Ishikawa (cell line): ENCODE measurements at regions not wholly inside any gene's neighbourhood (a gene's known extent, or its start where the extent isn't known, plus 50 kb on each side); places are given as distances from the start of the nearest gene placed in this dataset.

Experiments
- CEBPB ChIP-seq: IDR thresholded peaks from 2 replicates; pipeline ENCODE4 v1.6.1; 2012
- EP300 ChIP-seq: IDR thresholded peaks from 2 replicates; pipeline ENCODE4 v1.6.1; 2012; ENCODE audit warnings: borderline replicate concordance
- FOXM1 ChIP-seq: IDR thresholded peaks from 2 replicates; pipeline ENCODE4 v1.6.1; 2012; ENCODE audit warnings: low read depth, borderline replicate concordance
- NFIC ChIP-seq: IDR thresholded peaks from 2 replicates; pipeline ENCODE4 v1.6.1; 2012
- RAD21 ChIP-seq: IDR thresholded peaks from 2 replicates; pipeline ENCODE4 v1.6.1; 2012; ENCODE audit warnings: low read depth
- TCF12 ChIP-seq: IDR thresholded peaks from 2 replicates; pipeline ENCODE4 v1.6.1; 2012; ENCODE audit warnings: low read depth
- TEAD4 ChIP-seq: IDR thresholded peaks from 2 replicates; pipeline ENCODE4 v1.6.1; 2012
- ZBTB7A ChIP-seq: IDR thresholded peaks from 2 replicates; pipeline ENCODE4 v1.6.1; 2012; ENCODE audit warnings: low read depth
- TF ChIP-seq, protein P1 (sequence below): IDR thresholded peaks from 2 replicates; pipeline ENCODE4 v1.6.1; 2012; ENCODE audit warnings: low read depth, mild to moderate bottlenecking
- TF ChIP-seq, protein P2 (sequence below): IDR thresholded peaks from 2 replicates; pipeline ENCODE4 v1.6.1; 2012
- TF ChIP-seq, protein P3 (sequence below): IDR thresholded peaks from 2 replicates; pipeline ENCODE4 v1.6.1; 2012

DNA sequence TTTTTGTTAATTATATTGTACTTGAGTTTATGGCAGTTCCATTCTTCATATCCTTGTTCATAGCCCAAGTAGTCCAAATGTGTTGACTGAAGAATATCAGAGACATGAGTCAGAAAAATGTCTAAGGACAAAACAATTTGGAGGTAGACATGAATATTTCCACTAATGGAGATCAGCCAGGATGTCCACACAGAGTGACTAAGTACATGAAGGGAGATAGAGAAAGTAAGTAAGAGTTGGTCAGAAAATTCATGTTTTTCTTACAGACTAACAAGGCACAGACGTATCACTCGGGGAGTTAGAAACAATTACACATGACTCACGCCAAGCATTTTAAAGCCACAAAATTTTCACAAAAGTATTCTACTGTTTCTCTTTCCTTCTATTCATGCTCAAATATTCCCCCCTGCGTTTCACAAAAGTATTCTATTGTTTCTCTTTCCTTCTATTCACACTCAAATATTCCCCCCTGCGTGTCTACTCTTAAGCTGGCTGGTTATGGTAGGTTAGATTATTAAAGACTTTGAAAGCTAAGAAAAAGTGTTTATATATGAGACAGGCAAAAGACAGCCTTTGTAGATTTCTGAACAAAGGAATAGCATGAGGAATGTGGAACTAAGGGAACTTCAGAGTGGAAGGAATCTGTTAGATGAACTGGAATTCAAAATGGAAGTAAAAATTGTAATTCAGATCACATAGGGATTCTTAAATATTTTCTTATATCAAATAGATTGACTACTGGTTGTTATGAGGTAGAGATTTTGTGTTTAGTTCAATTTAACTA is 648.7 kb upstream of the CCDC54 start:
- TF ChIP-seq, protein P1, sequence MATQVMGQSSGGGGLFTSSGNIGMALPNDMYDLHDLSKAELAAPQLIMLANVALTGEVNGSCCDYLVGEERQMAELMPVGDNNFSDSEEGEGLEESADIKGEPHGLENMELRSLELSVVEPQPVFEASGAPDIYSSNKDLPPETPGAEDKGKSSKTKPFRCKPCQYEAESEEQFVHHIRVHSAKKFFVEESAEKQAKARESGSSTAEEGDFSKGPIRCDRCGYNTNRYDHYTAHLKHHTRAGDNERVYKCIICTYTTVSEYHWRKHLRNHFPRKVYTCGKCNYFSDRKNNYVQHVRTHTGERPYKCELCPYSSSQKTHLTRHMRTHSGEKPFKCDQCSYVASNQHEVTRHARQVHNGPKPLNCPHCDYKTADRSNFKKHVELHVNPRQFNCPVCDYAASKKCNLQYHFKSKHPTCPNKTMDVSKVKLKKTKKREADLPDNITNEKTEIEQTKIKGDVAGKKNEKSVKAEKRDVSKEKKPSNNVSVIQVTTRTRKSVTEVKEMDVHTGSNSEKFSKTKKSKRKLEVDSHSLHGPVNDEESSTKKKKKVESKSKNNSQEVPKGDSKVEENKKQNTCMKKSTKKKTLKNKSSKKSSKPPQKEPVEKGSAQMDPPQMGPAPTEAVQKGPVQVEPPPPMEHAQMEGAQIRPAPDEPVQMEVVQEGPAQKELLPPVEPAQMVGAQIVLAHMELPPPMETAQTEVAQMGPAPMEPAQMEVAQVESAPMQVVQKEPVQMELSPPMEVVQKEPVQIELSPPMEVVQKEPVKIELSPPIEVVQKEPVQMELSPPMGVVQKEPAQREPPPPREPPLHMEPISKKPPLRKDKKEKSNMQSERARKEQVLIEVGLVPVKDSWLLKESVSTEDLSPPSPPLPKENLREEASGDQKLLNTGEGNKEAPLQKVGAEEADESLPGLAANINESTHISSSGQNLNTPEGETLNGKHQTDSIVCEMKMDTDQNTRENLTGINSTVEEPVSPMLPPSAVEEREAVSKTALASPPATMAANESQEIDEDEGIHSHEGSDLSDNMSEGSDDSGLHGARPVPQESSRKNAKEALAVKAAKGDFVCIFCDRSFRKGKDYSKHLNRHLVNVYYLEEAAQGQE: no peak
- TF ChIP-seq RAD21 (no peak), TEAD4 (peak; percentile 46), CEBPB (no peak), FOXM1 (peak; percentile 65; the same call in 1 of the 2 replicates), EP300 (peak; percentile 82; the same call in 1 of the 2 replicates), NFIC (peak; percentile 59), ZBTB7A (no peak), TCF12 (peak; percentile 55; the same call in 1 of the 2 replicates)
- TF ChIP-seq, protein P2, sequence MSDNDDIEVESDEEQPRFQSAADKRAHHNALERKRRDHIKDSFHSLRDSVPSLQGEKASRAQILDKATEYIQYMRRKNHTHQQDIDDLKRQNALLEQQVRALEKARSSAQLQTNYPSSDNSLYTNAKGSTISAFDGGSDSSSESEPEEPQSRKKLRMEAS: no peak
- TF ChIP-seq, protein P3, sequence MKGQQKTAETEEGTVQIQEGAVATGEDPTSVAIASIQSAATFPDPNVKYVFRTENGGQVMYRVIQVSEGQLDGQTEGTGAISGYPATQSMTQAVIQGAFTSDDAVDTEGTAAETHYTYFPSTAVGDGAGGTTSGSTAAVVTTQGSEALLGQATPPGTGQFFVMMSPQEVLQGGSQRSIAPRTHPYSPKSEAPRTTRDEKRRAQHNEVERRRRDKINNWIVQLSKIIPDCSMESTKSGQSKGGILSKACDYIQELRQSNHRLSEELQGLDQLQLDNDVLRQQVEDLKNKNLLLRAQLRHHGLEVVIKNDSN: no peak
